Upper lobe of left lung (tissue), 6 donors: ENCODE measurements at regions not wholly inside any gene's neighbourhood (a gene's known extent, or its start where the extent isn't known, plus 50 kb on each side); places are given as distances from the start of the nearest gene placed in this dataset.
A peak's percentile ranks its signal among the peaks of the same experiment; 100 is the strongest.

Experiments
- ATAC-seq, 2 donors: fragments of 200-7000 bp; cut with Tn5 transposase; one replicate each; pipeline ENCODE4 v1.9.1; 2022; ENCODE audit warnings: mild to moderate bottlenecking in 2 of 2, moderate library complexity in 2 of 2; ENCODE audit not compliant: low FRiP score in 2 of 2
- DNase-seq, 2 donors: peaks; one replicate each; pipeline ENCODE4 v3.0.0-alpha.2; 2019 to 2020
- H3K27ac ChIP-seq, 4 donors: fragments of 200-600 bp; sonication (generic); one replicate each; pipeline ENCODE4 v1.5.1; 2016 to 2019
- H3K27me3 ChIP-seq, 4 donors: fragments of 200-600 bp; sonication (generic); one replicate each; pipeline ENCODE4 v1.5.1; 2017 to 2019
- H3K36me3 ChIP-seq, 4 donors: fragments of 200-600 bp; sonication (generic); one replicate each; pipeline ENCODE4 v1.5.1; 2016 to 2019
- H3K4me1 ChIP-seq, 4 donors: fragments of 200-600 bp; sonication (generic); one replicate each; pipeline ENCODE4 v1.5.1; 2018 to 2019
- H3K4me3 ChIP-seq, 4 donors: fragments of 200-600 bp; sonication (generic); one replicate each; pipeline ENCODE4 v1.5.1; 2017 to 2019; ENCODE audit warnings: mild to moderate bottlenecking in 2 of 4, moderate library complexity in 1 of 4
- H3K9me3 ChIP-seq, 4 donors: fragments of 200-600 bp; sonication (generic); one replicate each; pipeline ENCODE4 v1.5.1; 2018 to 2019
- CTCF ChIP-seq, 6 experiments: fragments of 450-650 bp in 4 of 6; fragments of 200-600 bp in 2 of 6; sonication (generic) in 2 of 6; IDR thresholded peaks; one replicate each; pipeline ENCODE4 v1.5.1; 2016 to 2019; ENCODE audit warnings: antibody characterized with exemption in 6 of 6
- EP300 ChIP-seq, 4 donors: sonication (generic); formaldehyde crosslinking; IDR thresholded peaks; one replicate each; pipeline ENCODE4 v1.5.1; 2017; ENCODE audit warnings: antibody characterized with exemption in 4 of 4, control low read depth in 2 of 4
- POLR2A ChIP-seq, 4 donors: fragments of 450-650 bp; IDR thresholded peaks; one replicate each; pipeline ENCODE4 v1.5.1; 2016 to 2017; ENCODE audit warnings: antibody characterized with exemption in 4 of 4, mild to moderate bottlenecking in 2 of 4
- POLR2AphosphoS5 ChIP-seq, 2 donors: sonication (generic); formaldehyde crosslinking; IDR thresholded peaks; one replicate each; pipeline ENCODE4 v1.5.1; 2017; ENCODE audit warnings: antibody characterized with exemption in 2 of 2
- WGBS, 2 donors: methylation state at CpG; one replicate each; pipeline ENCODE4 v1.1.5; 2017 to 2018; 5-methylcytosine and 5-hydroxymethylcytosine counted together
- donor health status: DM: no; HTN: no; CAD: no; lungs with moderate emphysema.
- donor health status: DM: no; HTN: yes; CAD: no; lungs with severe emphysema.

- no peak for ATAC-seq
- 87 to 88% methylated on average over 5 of the region's 5 CpGs for WGBS, 2 donors
Measured at GRCh38 chr6:21898107-21898796, 304.7 kb downstream of the SOX4 start.

GRCh38 chr6:21899708-21900107, 306.2 kb downstream of the SOX4 start:
- Histone ChIP-seq H3K36me3 (no peaks in the 10 kb centered on the region), H3K4me1 (no peaks in the 10 kb centered on the region), H3K9me3 (no peaks in the 10 kb centered on the region), H3K4me3 (no peak overlapping the region), H3K27ac (no peak overlapping the region), H3K27me3 (no peaks in the 10 kb centered on the region)
- ATAC-seq: no peak
- 35 to 48% methylated on average over 6 of the region's 6 CpGs for WGBS, 2 donors
- TF ChIP-seq POLR2A (IDR thresholded peaks at IDR 0.05): no peak
- no peak for TF ChIP-seq CTCF (IDR thresholded peaks at IDR 0.05)
- no peak for TF ChIP-seq EP300 (IDR thresholded peaks at IDR 0.05)
- no peak for TF ChIP-seq POLR2AphosphoS5 (IDR thresholded peaks at IDR 0.05)
- DNase-seq: no peak

More at GRCh38 chr6:21898107-21898796, 304.7 kb downstream of the SOX4 start:
- TF ChIP-seq POLR2AphosphoS5 (IDR thresholded peaks at IDR 0.05): no peak
- TF ChIP-seq CTCF (IDR thresholded peaks at IDR 0.05): no peak
- TF ChIP-seq POLR2A (IDR thresholded peaks at IDR 0.05): no peak
- TF ChIP-seq EP300 (IDR thresholded peaks at IDR 0.05): no peak
- H3K4me1 ChIP-seq: no peaks in the 10 kb centered on the region
- no peak overlapping the region for H3K27ac ChIP-seq
- no peaks in the 10 kb centered on the region for H3K27me3 ChIP-seq
- no peak for DNase-seq
- H3K4me3 ChIP-seq: no peak overlapping the region
- no peaks in the 10 kb centered on the region for H3K9me3 ChIP-seq
- H3K36me3 ChIP-seq: no peaks in the 10 kb centered on the region

GRCh38 chr6:21900730-21901129, 307.2 kb downstream of the SOX4 start:
- Histone ChIP-seq H3K4me3 (no peak overlapping the region), H3K27me3 (no peaks in the 10 kb centered on the region), H3K36me3 (no peaks in the 10 kb centered on the region), H3K9me3 (no peaks in the 10 kb centered on the region), H3K4me1 (no peaks in the 10 kb centered on the region), H3K27ac (no peak overlapping the region)
- peak in 1 of 2 donors; percentile 24 for ATAC-seq
- no peak for DNase-seq
- WGBS, 2 donors: 65 to 66% methylated on average over 2 of the region's 2 CpGs
- TF ChIP-seq POLR2AphosphoS5 (IDR thresholded peaks at IDR 0.05) (no peak), CTCF (IDR thresholded peaks at IDR 0.05) (no peak), POLR2A (IDR thresholded peaks at IDR 0.05) (no peak), EP300 (IDR thresholded peaks at IDR 0.05) (no peak)

GRCh38 chr6:21902628-21903169, 309.1 kb downstream of the SOX4 start:
- Histone ChIP-seq H3K36me3 (no peaks in the 10 kb centered on the region), H3K27me3 (no peaks in the 10 kb centered on the region), H3K27ac (no peak overlapping the region), H3K4me1 (no peaks in the 10 kb centered on the region), H3K9me3 (no peaks in the 10 kb centered on the region), H3K4me3 (no peak overlapping the region)
- no peak for ATAC-seq
- no peak for DNase-seq
- no peak for TF ChIP-seq POLR2A (IDR thresholded peaks at IDR 0.05)
- no peak for TF ChIP-seq POLR2AphosphoS5 (IDR thresholded peaks at IDR 0.05)
- no peak for TF ChIP-seq EP300 (IDR thresholded peaks at IDR 0.05)
- TF ChIP-seq CTCF (IDR thresholded peaks at IDR 0.05): no peak
- WGBS, 2 donors: 77 to 81% methylated on average over 7 of the region's 7 CpGs

GRCh38 chr6:21905531-21905930, 312.0 kb downstream of the SOX4 start:
- TF ChIP-seq CTCF (IDR thresholded peaks at IDR 0.05): no peak
- TF ChIP-seq POLR2A (IDR thresholded peaks at IDR 0.05): no peak
- TF ChIP-seq EP300 (IDR thresholded peaks at IDR 0.05): no peak
- no peak for TF ChIP-seq POLR2AphosphoS5 (IDR thresholded peaks at IDR 0.05)
- Histone ChIP-seq H3K27me3 (no peaks in the 10 kb centered on the region), H3K4me3 (no peak overlapping the region), H3K36me3 (no peaks in the 10 kb centered on the region), H3K27ac (no peak overlapping the region), H3K4me1 (no peaks in the 10 kb centered on the region), H3K9me3 (no peaks in the 10 kb centered on the region)
- DNase-seq: no peak
- WGBS, 2 donors: 78 to 80% methylated on average over 2 of the region's 2 CpGs
- ATAC-seq: no peak
